Activated CD4-positive, CD25-positive, alpha-beta regulatory T cell (primary cell): ENCODE measurements at regions not wholly inside any gene's neighbourhood (a gene's known extent, or its start where the extent isn't known, plus 50 kb on each side); places are given as distances from the start of the nearest gene placed in this dataset.
"Not testable (repeated sequence)": the region's sequence is repeated elsewhere in the genome, so short reads cannot be mapped to it uniquely, and the experiment has no call there.

ENCODE experiments used
- DNase-seq, 4 experiments: peaks; one replicate each; lab custom pipeline; 2025; lab: John Stamatoyannopoulos, UW

GRCh38 chr6:112934433-112935327, 587.5 kb downstream of the RFPL4B start:
- no peak for DNase-seq

- DNase-seq = no peak
Measured at GRCh38 chr6:112935402-112936078, 588.4 kb downstream of the RFPL4B start.

DNA sequence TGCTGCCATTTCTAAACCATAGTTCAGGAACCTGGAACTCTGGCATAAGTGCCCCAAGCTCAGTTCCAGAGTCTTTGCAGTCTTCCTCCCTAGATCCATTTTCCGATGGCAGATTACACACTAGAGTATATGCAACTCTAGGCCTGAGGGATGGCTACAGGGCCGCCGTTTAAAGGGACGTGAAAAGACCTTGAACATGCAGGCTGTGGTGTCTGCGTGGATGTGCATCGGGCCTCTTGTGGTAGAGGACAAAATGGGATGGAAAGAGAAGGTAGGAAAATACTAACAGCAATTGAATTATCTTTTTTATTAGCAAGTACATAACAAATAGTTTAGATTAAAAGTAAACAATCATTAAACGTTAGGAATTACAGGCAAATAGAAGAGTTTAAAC, 588.9 kb downstream of the RFPL4B start:
- DNase-seq = no peak

DNA sequence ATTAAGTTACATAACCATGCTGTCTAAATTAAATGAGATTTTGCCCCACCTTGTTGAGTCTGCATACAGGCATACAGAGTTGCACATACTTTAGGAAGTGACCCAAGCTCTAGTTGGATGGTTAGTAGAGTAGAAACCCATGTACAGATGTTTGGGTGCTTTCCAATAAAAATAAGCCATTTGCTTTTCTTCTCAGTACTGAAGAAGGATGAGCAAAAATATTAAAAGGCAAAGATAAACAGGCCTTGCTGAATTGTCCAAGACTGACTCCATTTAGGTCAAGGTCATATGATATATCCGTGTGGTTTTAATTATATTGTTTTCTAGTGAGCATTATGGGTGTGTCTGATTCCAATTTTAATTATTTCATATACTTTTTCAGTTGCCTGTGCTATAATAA, 589.4 kb downstream of the RFPL4B start:
- DNase-seq = no peak

- not testable (repeated sequence) for DNase-seq
Measured at GRCh38 chr6:112937690-112938089, 590.6 kb downstream of the RFPL4B start.

DNA sequence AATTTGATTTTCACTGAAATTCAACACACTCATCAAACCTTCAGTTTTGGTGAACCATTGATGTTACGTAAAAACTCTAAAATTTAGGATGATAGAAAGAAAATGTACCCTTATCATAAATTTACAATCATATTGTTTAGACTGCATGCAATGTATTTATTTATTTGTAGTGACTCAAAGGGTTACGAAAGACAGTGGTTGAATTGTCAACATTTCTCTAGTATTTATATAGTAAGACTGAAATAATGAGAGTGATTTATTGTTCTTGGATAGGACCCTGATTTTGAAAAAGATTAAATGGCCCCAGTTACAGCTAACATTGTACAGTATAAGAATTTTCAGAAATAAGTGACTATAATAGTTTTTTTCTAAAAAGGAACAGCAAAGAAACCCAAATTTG, 591.5 kb downstream of the RFPL4B start:
- no peak for DNase-seq

DNA sequence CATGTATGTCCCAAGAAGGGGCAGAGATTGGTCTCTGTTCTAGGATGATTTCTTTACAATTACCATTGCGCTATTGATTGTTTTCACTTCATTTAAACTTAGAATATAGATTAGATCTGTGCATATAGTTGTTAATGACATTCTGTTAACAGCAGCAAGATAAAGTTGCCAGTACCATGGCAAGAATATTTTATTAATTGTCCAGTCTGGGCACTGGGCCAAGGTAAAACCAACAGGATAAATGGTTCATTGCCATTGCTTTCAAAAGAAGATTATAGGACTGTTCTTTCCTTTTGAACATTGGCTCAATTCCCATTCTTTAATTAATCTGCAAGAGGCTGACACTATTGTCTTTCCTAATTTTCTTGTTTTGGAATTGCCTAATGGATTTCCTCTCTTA, 592.4 kb downstream of the RFPL4B start:
- DNase-seq = no peak

DNA sequence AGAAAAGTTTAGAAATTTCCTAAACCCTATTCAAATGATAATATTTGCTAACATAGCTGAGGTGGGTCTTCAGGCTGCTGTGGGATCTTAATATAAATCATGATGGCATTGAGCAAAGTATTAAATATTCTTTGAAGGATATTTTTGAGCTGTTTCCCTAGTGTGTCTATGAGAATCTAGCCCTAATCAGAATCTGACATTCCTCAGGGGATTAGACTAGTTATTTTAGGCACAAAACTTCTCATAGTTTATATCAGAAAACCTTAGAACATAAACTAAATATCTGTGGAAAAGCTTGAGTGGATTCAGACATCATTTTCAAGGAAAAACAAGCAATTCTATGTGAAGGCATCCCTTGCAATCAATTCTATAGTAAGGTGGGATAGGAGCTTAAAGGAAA, 594.5 kb downstream of the RFPL4B start:
- DNase-seq = no peak

- no peak for DNase-seq
Measured at GRCh38 chr6:112946051-112946450, 598.9 kb downstream of the RFPL4B start.

- no peak for DNase-seq
Measured at GRCh38 chr6:112947507-112947906, 600.4 kb downstream of the RFPL4B start.

- no peak for DNase-seq
Measured at GRCh38 chr6:112951829-112952228, 604.7 kb downstream of the RFPL4B start.

- not testable (repeated sequence) for DNase-seq
Measured at GRCh38 chr6:112955743-112956142, 608.6 kb downstream of the RFPL4B start.

DNA sequence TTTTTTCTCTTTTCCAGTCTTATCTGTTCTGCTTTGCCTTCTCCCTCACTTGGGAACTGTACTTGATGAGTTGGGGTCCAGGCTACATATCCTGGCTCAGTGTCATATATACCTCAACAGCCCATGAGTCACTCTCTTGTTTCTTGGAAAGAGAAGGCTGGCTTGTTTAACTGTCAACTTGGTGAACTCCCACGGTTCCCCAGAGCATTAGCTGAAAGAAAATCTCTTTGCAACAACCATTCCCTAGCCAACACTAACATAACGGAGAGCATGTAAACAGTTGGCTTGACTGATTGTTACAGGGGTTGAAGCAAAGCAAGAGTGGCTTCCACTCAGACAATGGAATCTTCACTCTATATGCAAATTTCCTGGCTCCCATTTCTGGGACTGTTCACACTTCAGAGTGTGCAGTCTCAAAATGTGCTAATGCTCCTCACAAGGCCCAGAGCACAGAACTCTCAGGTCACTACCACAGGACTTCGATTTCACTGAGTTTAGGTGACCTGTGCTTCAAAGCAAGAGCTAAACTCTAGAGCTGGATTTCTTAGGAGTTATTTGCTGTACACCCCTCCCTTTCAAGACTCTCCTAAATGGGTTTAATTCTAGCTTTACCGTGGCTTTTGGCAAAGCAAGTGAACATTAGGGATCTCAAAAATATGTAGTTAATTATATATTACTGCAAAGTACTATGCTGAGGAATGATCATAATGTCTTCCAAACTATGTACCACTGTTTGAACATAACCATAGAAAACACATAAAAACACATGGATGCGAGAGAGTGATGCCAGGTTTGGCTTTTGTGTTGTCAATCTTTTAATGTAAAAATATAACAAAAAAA, 609.8 kb downstream of the RFPL4B start:
- DNase-seq = no peak

GRCh38 chr6:112957536-112957916, 610.4 kb downstream of the RFPL4B start:
- DNase-seq = no peak

DNA sequence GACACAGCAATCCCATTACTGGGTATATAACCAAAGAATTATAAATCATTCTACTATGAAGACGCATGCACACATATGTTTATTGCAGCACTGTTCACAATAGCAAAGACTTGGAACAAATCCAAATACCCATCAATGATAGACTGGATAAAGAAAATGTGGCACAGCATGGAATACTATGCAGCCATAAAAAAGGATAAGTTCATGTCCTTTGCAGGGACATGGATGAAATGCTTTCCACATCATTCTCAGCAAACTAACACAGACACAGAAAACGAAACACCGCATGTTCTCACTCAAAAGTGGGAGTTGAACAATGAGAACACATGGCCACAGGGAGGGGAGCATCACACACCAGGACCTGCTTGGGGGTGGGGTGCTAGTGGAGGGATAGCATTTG, 613.0 kb downstream of the RFPL4B start:
- not testable (repeated sequence) for DNase-seq

DNA sequence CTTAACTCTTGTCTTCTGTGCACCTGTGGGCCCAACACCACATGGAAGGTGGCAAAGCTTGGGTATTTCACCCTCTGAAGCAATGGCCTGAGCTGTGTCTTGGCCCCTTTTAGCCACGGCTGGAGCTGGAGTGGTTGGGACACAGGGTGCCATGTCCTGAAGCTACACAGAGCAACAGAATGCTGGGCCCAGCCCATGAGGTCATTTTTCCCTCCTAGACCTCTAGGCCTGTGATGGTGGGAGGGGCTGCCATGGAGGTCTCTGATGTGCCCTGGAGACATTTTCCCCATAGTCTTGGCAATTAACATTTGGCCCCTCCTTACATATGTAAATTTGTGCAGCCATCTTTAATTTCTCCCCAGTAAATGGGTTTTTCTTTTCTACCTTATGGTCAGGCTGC, 620.8 kb downstream of the RFPL4B start:
- no peak for DNase-seq

GRCh38 chr6:112971651-112972050, 624.5 kb downstream of the RFPL4B start:
- DNase-seq = no peak

GRCh38 chr6:112974931-112975330, 627.8 kb downstream of the RFPL4B start:
- not testable (repeated sequence) for DNase-seq

DNA sequence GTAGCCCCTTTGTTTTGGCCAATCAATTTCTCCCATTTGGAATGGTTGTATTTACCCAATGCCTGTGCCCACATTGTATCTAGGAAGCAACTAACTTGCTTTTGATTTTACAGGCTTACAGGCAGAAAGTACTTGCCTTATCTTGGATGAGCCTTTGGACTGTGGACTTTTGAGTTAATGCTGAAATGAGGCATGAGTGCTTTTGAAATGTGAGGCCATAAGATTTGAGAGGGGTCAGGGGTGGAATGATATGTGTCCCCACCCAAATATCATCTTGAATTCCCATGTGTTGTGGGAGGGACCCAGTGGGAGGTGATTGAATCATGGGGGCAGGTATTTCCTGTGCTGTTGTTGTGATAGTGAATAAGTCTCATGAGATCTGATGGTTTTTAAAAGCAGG, 629.4 kb downstream of the RFPL4B start:
- DNase-seq = not testable (repeated sequence)

DNA sequence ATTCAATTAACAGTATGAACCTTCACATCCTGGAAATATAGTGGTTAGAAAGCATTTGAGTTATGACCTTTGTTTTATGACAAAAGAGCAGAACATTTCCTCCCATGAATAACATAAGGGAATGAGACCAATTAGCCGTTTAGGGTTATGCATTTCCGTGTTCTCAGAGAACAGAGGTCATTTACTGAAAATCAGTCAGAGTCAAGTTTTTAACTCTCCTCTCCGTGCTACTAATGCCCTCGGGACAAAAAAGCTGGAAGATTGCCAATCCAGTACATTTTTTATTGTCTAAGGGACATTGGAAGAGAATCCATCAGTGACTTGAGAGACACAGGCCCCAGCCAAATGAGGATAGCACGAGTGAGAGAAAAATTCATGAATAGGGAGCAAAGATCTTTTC, 632.7 kb downstream of the RFPL4B start:
- no peak for DNase-seq

DNA sequence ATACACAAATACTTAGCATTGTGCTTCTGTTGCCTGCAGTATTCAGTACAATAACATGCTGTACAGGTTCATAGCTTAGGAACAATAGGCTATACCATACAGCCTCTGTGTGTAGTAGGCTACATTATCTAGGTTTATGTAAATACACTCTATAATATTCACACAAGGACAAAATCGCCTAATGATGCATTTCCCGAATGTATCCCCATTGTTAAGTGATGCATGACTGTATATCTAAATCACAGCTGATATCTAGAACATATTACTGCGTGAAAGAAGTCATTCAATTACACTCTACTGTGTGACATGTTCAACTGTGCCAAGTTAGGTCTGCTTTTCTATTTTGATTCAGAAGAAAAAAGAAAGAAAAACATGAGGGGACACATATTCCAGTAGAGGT, 633.5 kb downstream of the RFPL4B start:
- DNase-seq = no peak

GRCh38 chr6:112983713-112984261, 636.7 kb downstream of the RFPL4B start:
- no peak for DNase-seq
